Keratinocyte (primary cell): ENCODE measurements at regions not wholly inside any gene's neighbourhood (a gene's known extent, or its start where the extent isn't known, plus 50 kb on each side); places are given as distances from the start of the nearest gene placed in this dataset.

ENCODE experiments used
- DNase-seq: peaks from one replicate; pipeline ENCODE4 v3.0.0-alpha.2; 2011; ENCODE audit warnings: low read depth, missing footprints, low spot score
- FAIRE-seq: peaks from 2 replicates; lab custom pipeline; 2011; peaks lifted over from hg19 to GRCh38; lab: Jason Lieb, UNC
- H2AFZ ChIP-seq: 2 replicates; pipeline ENCODE4 v1.6.0; 2012; ENCODE audit warnings: low read length, control low read depth, inconsistent platforms; ENCODE audit not compliant: control insufficient read depth
- H3K27ac ChIP-seq: 2 replicates; pipeline ENCODE4 v1.5.1; 2011; ENCODE audit warnings: low read length; ENCODE audit not compliant: control insufficient read depth, insufficient read depth
- H3K27me3 ChIP-seq: 3 replicates; pipeline ENCODE4 v1.6.0; 2011; ENCODE audit warnings: low read length; ENCODE audit not compliant: control insufficient read depth, insufficient read depth; ENCODE audit errors: extremely low read depth
- H3K36me3 ChIP-seq, 2 experiments: 2 replicates in 1 of 2; 3 replicates in 1 of 2; pipeline ENCODE4 v1.5.1; 2011; ENCODE audit warnings: low read length in 2 of 2, mild to moderate bottlenecking in 1 of 2; ENCODE audit not compliant: control insufficient read depth in 2 of 2, insufficient read depth in 2 of 2; ENCODE audit errors: extremely low read depth in 1 of 2
- H3K4me1 ChIP-seq: 3 replicates; pipeline ENCODE4 v1.5.1; 2011; ENCODE audit warnings: low read length; ENCODE audit not compliant: control insufficient read depth, insufficient read depth; ENCODE audit errors: extremely low read depth
- H3K4me2 ChIP-seq: 3 replicates; pipeline ENCODE4 v1.6.0; 2011; ENCODE audit warnings: low read depth, low read length; ENCODE audit not compliant: control insufficient read depth, insufficient read depth; ENCODE audit errors: extremely low read depth
- H3K4me3 ChIP-seq, 3 experiments: fragments of 200-600 bp in 1 of 3; sonication (generic) in 1 of 3; 2 replicates in 2 of 3; 3 replicates in 1 of 3; pipeline ENCODE4 v1.5.1; 2011 to 2016; ENCODE audit warnings: low read length in 3 of 3, mild to moderate bottlenecking in 3 of 3, control low read depth in 2 of 3, inconsistent platforms in 1 of 3, low read depth in 1 of 3, mixed read lengths in 1 of 3, mixed run types in 1 of 3, moderate library complexity in 1 of 3; ENCODE audit not compliant: control insufficient read depth in 2 of 3, insufficient read depth in 2 of 3; ENCODE audit errors: extremely low read depth in 1 of 3
- H3K79me2 ChIP-seq: 2 replicates; pipeline ENCODE4 v1.6.0; 2012; ENCODE audit warnings: low read length; ENCODE audit not compliant: control insufficient read depth, insufficient read depth
- H3K9ac ChIP-seq: 3 replicates; pipeline ENCODE4 v1.6.0; 2011; ENCODE audit warnings: low read length; ENCODE audit not compliant: control insufficient read depth, insufficient read depth; ENCODE audit errors: extremely low read depth
- H3K9me1 ChIP-seq: 3 replicates; pipeline ENCODE4 v1.6.0; 2011; ENCODE audit warnings: low read length; ENCODE audit not compliant: control insufficient read depth, insufficient read depth; ENCODE audit errors: extremely low read depth
- H3K9me3 ChIP-seq: 2 replicates; pipeline ENCODE4 v1.5.1; 2012; ENCODE audit warnings: low read depth, low read length; ENCODE audit not compliant: control insufficient read depth
- H4K20me1 ChIP-seq: 3 replicates; pipeline ENCODE4 v1.6.0; 2011; ENCODE audit warnings: low read length; ENCODE audit not compliant: control insufficient read depth, insufficient read depth; ENCODE audit errors: extremely low read depth
- EZH2 ChIP-seq: IDR thresholded peaks from one replicate; pipeline ENCODE4 v1.6.1; 2012; ENCODE audit warnings: inconsistent platforms, mild to moderate bottlenecking, low read length, moderate library complexity
- dilution Hi-C: fragments of 300-500 bp; cut with MboI; formaldehyde crosslinking; loops from one replicate; pipeline ENCODE4 v1.7.0; 2020; ENCODE audit warnings: low sequenced_read_pairs; ENCODE audit not compliant: extremely low pct_ligation_motif_present
- TF ChIP-seq, protein P1 (sequence below), 3 experiments: IDR thresholded peaks in 1 of 3; conservative IDR thresholded peaks in 1 of 3; optimal IDR thresholded peaks in 1 of 3; 2 replicates in 2 of 3; 3 replicates in 1 of 3; pipeline versions ENCODE3 to v1.5.1; 2011; ENCODE audit warnings: low read length in 3 of 3, mild to moderate bottlenecking in 3 of 3, moderate library complexity in 2 of 3, control low read depth in 1 of 3, inconsistent platforms in 1 of 3; ENCODE audit not compliant: insufficient read depth in 2 of 3; ENCODE audit errors: extremely low read depth in 1 of 3

- FAIRE-seq, result no peak
- no peak overlapping the region for H2AFZ ChIP-seq
- H3K4me2 ChIP-seq, result no peak overlapping the region
- H4K20me1 ChIP-seq, result no peaks in the 10 kb centered on the region
- H3K27ac ChIP-seq, result no peak overlapping the region
- TF ChIP-seq, protein P1, sequence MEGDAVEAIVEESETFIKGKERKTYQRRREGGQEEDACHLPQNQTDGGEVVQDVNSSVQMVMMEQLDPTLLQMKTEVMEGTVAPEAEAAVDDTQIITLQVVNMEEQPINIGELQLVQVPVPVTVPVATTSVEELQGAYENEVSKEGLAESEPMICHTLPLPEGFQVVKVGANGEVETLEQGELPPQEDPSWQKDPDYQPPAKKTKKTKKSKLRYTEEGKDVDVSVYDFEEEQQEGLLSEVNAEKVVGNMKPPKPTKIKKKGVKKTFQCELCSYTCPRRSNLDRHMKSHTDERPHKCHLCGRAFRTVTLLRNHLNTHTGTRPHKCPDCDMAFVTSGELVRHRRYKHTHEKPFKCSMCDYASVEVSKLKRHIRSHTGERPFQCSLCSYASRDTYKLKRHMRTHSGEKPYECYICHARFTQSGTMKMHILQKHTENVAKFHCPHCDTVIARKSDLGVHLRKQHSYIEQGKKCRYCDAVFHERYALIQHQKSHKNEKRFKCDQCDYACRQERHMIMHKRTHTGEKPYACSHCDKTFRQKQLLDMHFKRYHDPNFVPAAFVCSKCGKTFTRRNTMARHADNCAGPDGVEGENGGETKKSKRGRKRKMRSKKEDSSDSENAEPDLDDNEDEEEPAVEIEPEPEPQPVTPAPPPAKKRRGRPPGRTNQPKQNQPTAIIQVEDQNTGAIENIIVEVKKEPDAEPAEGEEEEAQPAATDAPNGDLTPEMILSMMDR (optimal IDR thresholded peaks at IDR 0.05 in 1 of 3, IDR thresholded peaks at IDR 0.05 in 1 of 3, conservative IDR thresholded peaks at IDR 0.05 in 1 of 3; ENCODE audit: extremely low read depth in 1 of 3, insufficient read depth in 2 of 3, low read length in 3 of 3), result no peak
- no peak for TF ChIP-seq EZH2
- H3K36me3 ChIP-seq, result no peaks in the 10 kb centered on the region
- no peak overlapping the region for H3K9ac ChIP-seq
- no peaks in the 10 kb centered on the region for H3K9me1 ChIP-seq
- DNase-seq, result no peak
- no peak overlapping the region for H3K4me3 ChIP-seq
- no peaks in the 10 kb centered on the region for H3K79me2 ChIP-seq
- dilution Hi-C loops, result no loop called here
- H3K27me3 ChIP-seq, result no peaks in the 10 kb centered on the region
- H3K4me1 ChIP-seq, result peaks cover 4% of the 10 kb centered on the region
- H3K9me3 ChIP-seq, result no peaks in the 10 kb centered on the region
Observed at GRCh38 chr21:16530656-16531055, 800.9 kb downstream of the USP25 start.

DNA sequence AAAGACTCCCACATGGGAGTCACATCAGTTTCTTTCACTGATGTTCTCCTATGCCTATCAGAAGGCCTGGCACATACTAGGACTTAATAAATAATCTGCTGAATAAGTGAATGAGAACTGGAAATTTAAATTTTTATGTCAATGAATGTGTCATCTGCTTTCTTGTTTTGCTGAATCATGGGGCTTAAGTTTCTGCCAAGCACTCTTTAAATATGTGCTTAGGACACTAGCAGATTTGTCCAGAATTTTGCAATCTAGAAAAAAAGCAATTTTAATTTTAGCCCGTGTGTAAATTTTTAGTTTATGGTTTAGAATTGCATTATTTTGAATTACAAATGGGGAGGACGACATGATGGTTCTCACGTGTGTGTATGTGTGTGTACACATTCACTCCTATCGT lies 803.1 kb downstream of the USP25 start:
- Histone ChIP-seq H3K9ac (no peak overlapping the region), H3K9me1 (no peaks in the 10 kb centered on the region), H3K4me2 (no peak overlapping the region), H3K27me3 (no peaks in the 10 kb centered on the region), H3K4me1 (peaks cover 14% of the 10 kb centered on the region), H4K20me1 (no peaks in the 10 kb centered on the region), H3K9me3 (no peaks in the 10 kb centered on the region), H3K36me3 (no peaks in the 10 kb centered on the region), H3K79me2 (no peaks in the 10 kb centered on the region), H2AFZ (no peak overlapping the region), H3K4me3 (no peak overlapping the region), H3K27ac (no peak overlapping the region)
- DNase-seq (no peak), FAIRE-seq (no peak)
- dilution Hi-C loops, result no loop called here
- TF ChIP-seq EZH2, result no peak
- TF ChIP-seq, protein P1 (optimal IDR thresholded peaks at IDR 0.05 in 1 of 3, IDR thresholded peaks at IDR 0.05 in 1 of 3, conservative IDR thresholded peaks at IDR 0.05 in 1 of 3; ENCODE audit: extremely low read depth in 1 of 3, insufficient read depth in 2 of 3, low read length in 3 of 3), result no peak
